H1 (cell line): ENCODE measurements at regions not wholly inside any gene's neighbourhood (a gene's known extent, or its start where the extent isn't known, plus 50 kb on each side); places are given as distances from the start of the nearest gene placed in this dataset.

Experiments used
- CTCF ChIA-PET: fragments of 300-600 bp; sonication (Branson Sonifier 250); formaldehyde crosslinking; loops from one replicate; lab custom pipeline; 2021; ENCODE audit not compliant: partially characterized antibody; lab: Charles Lee
- POLR2A ChIA-PET: fragments of 300-600 bp; sonication (Branson Sonifier 250); formaldehyde crosslinking; loops from one replicate; lab custom pipeline; 2021; ENCODE audit warnings: inconsistent platforms; ENCODE audit not compliant: partially characterized antibody; lab: Charles Lee
- DNase-seq, 2 experiments: peaks; one replicate each; pipeline versions ENCODE4 v3.0.0 to v3.0.0-alpha.2; 2010 to 2022; ENCODE audit warnings: low spot score in 2 of 2, low read depth in 1 of 2, mixed read lengths in 1 of 2
- FAIRE-seq: peaks from 2 replicates; lab custom pipeline; 2011; peaks lifted over from hg19 to GRCh38; lab: Jason Lieb, UNC
- H2AFZ ChIP-seq: 2 replicates; pipeline ENCODE4 v1.8.1; 2012; ENCODE audit warnings: low read length, inconsistent platforms
- H2AK5ac ChIP-seq: 2 replicates; pipeline ENCODE4 v1.6.1; 2013; ENCODE audit warnings: low read depth, low read length
- H2BK120ac ChIP-seq: replicated peaks from 2 replicates; pipeline ENCODE3; 2013; ENCODE audit warnings: low read depth, low read length, inconsistent platforms
- H2BK12ac ChIP-seq: 2 replicates; pipeline ENCODE4 v1.6.1; 2013; ENCODE audit warnings: low read depth, low read length
- H2BK15ac ChIP-seq: 2 replicates; pipeline ENCODE4 v1.6.1; 2013; ENCODE audit warnings: low read length
- H2BK20ac ChIP-seq: 2 replicates; pipeline ENCODE4 v1.6.1; 2013; ENCODE audit warnings: low read length
- H2BK5ac ChIP-seq: 2 replicates; pipeline ENCODE4 v1.6.1; 2013; ENCODE audit warnings: low read depth, low read length
- H3K14ac ChIP-seq: 2 replicates; pipeline ENCODE4 v1.6.1; 2013; ENCODE audit warnings: inconsistent platforms; ENCODE audit not compliant: insufficient read length
- H3K18ac ChIP-seq: 2 replicates; pipeline ENCODE4 v1.6.1; 2013; ENCODE audit warnings: low read length; ENCODE audit errors: extremely low read depth
- H3K23ac ChIP-seq: 2 replicates; pipeline ENCODE4 v1.6.1; 2013; ENCODE audit warnings: inconsistent platforms; ENCODE audit not compliant: insufficient read length
- H3K23me2 ChIP-seq: 2 replicates; pipeline ENCODE4 v1.6.1; 2013; ENCODE audit warnings: low read depth, low read length
- H3K27ac ChIP-seq: 2 replicates; pipeline ENCODE4 v1.6.1; 2011; ENCODE audit warnings: low read depth, low read length, inconsistent platforms
- H3K27me3 ChIP-seq, 4 experiments: replicated peaks in 1 of 4; 1 replicate in 1 of 4; 2 replicates in 3 of 4; pipeline versions ENCODE4 v1.6.1 to v1.8.1; 2011 to 2013; ENCODE audit warnings: low read length in 3 of 4, mild to moderate bottlenecking in 3 of 4, inconsistent platforms in 2 of 4, mixed read lengths in 2 of 4, moderate library complexity in 1 of 4; ENCODE audit not compliant: control insufficient read depth in 3 of 4, insufficient read depth in 3 of 4; ENCODE audit errors: extremely low read depth in 1 of 4
- H3K36me3 ChIP-seq, 4 experiments: 2 replicates each; pipeline versions ENCODE4 v1.6.1 to v1.8.1; 2011 to 2013; ENCODE audit warnings: mild to moderate bottlenecking in 4 of 4, low read length in 3 of 4, moderate library complexity in 2 of 4, control low read depth in 1 of 4, inconsistent platforms in 1 of 4; ENCODE audit not compliant: insufficient read depth in 4 of 4, control insufficient read depth in 2 of 4
- H3K4ac ChIP-seq: replicated peaks from 2 replicates; pipeline ENCODE3; 2013; ENCODE audit warnings: low read length, low read depth, mixed read lengths, inconsistent platforms; ENCODE audit not compliant: insufficient read length
- H3K4me1 ChIP-seq, 4 experiments: replicated peaks in 1 of 4; 1 replicate in 1 of 4; 2 replicates in 3 of 4; pipeline versions ENCODE4 v1.6.1 to v1.8.1; 2011 to 2013; ENCODE audit warnings: low read length in 3 of 4, inconsistent platforms in 2 of 4, mixed read lengths in 1 of 4; ENCODE audit not compliant: insufficient read depth in 4 of 4, control insufficient read depth in 3 of 4
- H3K4me2 ChIP-seq, 2 experiments: 2 replicates each; pipeline versions ENCODE4 v1.6.1 to v1.8.1; 2011 to 2013; ENCODE audit warnings: low read depth in 2 of 2, low read length in 2 of 2, control low read depth in 1 of 2, inconsistent platforms in 1 of 2, mild to moderate bottlenecking in 1 of 2; ENCODE audit not compliant: insufficient read depth in 1 of 2
- H3K4me3 ChIP-seq, 4 experiments: fragments of 200-600, 300-600 bp in 1 of 4; sonication (generic), shearing (Covaris generic), sonication (Bioruptor Twin) in 1 of 4; 2 replicates each; pipeline versions ENCODE4 v1.5.1 to v1.8.1; 2011 to 2016; ENCODE audit warnings: low read length in 4 of 4, low read depth in 3 of 4, control low read depth in 2 of 4, inconsistent platforms in 2 of 4, mild to moderate bottlenecking in 2 of 4, mixed read lengths in 1 of 4, moderate library complexity in 1 of 4; ENCODE audit not compliant: insufficient read depth in 2 of 4; ENCODE audit errors: extremely low read depth in 1 of 4
- H3K56ac ChIP-seq: replicated peaks from 2 replicates; pipeline ENCODE3; 2013; ENCODE audit warnings: low read depth, mild to moderate bottlenecking, mixed read lengths, low read length, inconsistent platforms; ENCODE audit not compliant: insufficient read length
- H3K79me1 ChIP-seq: 2 replicates; pipeline ENCODE4 v1.6.1; 2013; ENCODE audit warnings: low read depth, low read length, control low read depth
- H3K79me2 ChIP-seq, 2 experiments: 2 replicates each; pipeline versions ENCODE4 v1.6.1 to v1.8.1; 2012 to 2013; ENCODE audit warnings: low read length in 2 of 2, mild to moderate bottlenecking in 2 of 2, inconsistent platforms in 1 of 2; ENCODE audit not compliant: insufficient read depth in 2 of 2, control insufficient read depth in 1 of 2
- H3K9ac ChIP-seq, 4 experiments: replicated peaks in 1 of 4; 1 replicate in 1 of 4; 2 replicates in 3 of 4; pipeline versions ENCODE4 v1.6.1 to v1.8.1; 2011 to 2013; ENCODE audit warnings: low read depth in 3 of 4, low read length in 3 of 4, control low read depth in 2 of 4, mild to moderate bottlenecking in 2 of 4, moderate library complexity in 2 of 4, inconsistent platforms in 1 of 4; ENCODE audit errors: extremely low read depth in 1 of 4
- H3K9me3 ChIP-seq, 2 experiments: 2 replicates each; pipeline versions ENCODE4 v1.6.1 to v1.8.1; 2012 to 2013; ENCODE audit warnings: mild to moderate bottlenecking in 2 of 2, moderate library complexity in 2 of 2, control low read depth in 1 of 2, inconsistent platforms in 1 of 2, low read depth in 1 of 2, low read length in 1 of 2, mixed read lengths in 1 of 2; ENCODE audit not compliant: insufficient read depth in 2 of 2
- H4K20me1 ChIP-seq, 2 experiments: replicated peaks in 1 of 2; 2 replicates each; pipeline versions ENCODE3 to v1.8.1; 2011 to 2013; ENCODE audit warnings: inconsistent platforms in 2 of 2, low read length in 2 of 2, mild to moderate bottlenecking in 1 of 2; ENCODE audit not compliant: insufficient read depth in 2 of 2, control insufficient read depth in 1 of 2
- H4K5ac ChIP-seq: 2 replicates; pipeline ENCODE4 v1.6.1; 2013; ENCODE audit warnings: low read length, low read depth, mixed read lengths, inconsistent platforms; ENCODE audit not compliant: insufficient read length
- H4K8ac ChIP-seq: 2 replicates; pipeline ENCODE4 v1.8.0; 2013; ENCODE audit warnings: mild to moderate bottlenecking, moderate library complexity, low read length, inconsistent platforms; ENCODE audit not compliant: insufficient read depth; ENCODE audit errors: extremely low read depth
- H4K91ac ChIP-seq: replicated peaks from 2 replicates; pipeline ENCODE3; 2013; ENCODE audit warnings: low read length, mixed read lengths, inconsistent platforms; ENCODE audit not compliant: insufficient read length
- ASH2L ChIP-seq: fragments of 200-600, 300-600 bp; sonication (generic); IDR thresholded peaks from one replicate; pipeline ENCODE4 v1.7.1; 2017; ENCODE audit warnings: low read length
- BCL11A ChIP-seq, 2 experiments: IDR thresholded peaks; one replicate each; pipeline ENCODE4 v1.6.1; 2011; ENCODE audit warnings: low read depth in 2 of 2, low read length in 2 of 2, mild to moderate bottlenecking in 2 of 2
- CBX8 ChIP-seq: fragments of 300-800, 300-1000 bp; sonication (generic); IDR thresholded peaks from 2 replicates; pipeline ENCODE4 v1.7.1; 2016; ENCODE audit warnings: low read depth, low read length, borderline replicate concordance
- KDM5A ChIP-seq: fragments of 200-600 bp; IDR thresholded peaks from 2 replicates; pipeline ENCODE4 v1.7.1; 2012; ENCODE audit warnings: mild to moderate bottlenecking, low read length, inconsistent platforms, mixed read lengths
- POLR2AphosphoS5 ChIP-seq: IDR thresholded peaks from 2 replicates; pipeline ENCODE4 v1.6.1; 2011; ENCODE audit warnings: low read depth, low read length
- RXRA ChIP-seq: IDR thresholded peaks from 2 replicates; pipeline ENCODE4 v1.6.1; 2011; ENCODE audit warnings: low read depth, mild to moderate bottlenecking, low read length, moderate library complexity; ENCODE audit not compliant: insufficient read depth
- TBP ChIP-seq: IDR thresholded peaks from 2 replicates; pipeline ENCODE4 v1.6.1; 2011; ENCODE audit warnings: low read depth, low read length, improper control_type of control experiment
- TEAD4 ChIP-seq: IDR thresholded peaks from 2 replicates; pipeline ENCODE4 v1.6.1; 2012; ENCODE audit warnings: low read depth, low read length, inconsistent platforms, mixed read lengths
- YY1 ChIP-seq: IDR thresholded peaks from 2 replicates; pipeline ENCODE4 v1.6.1; 2011; ENCODE audit warnings: low read depth, mild to moderate bottlenecking, low read length
- WGBS, 2 experiments: shearing (Covaris generic) in 1 of 2; methylation state at CpG; one replicate each; pipeline versions ENCODE4 v1.1.6 to v1.1.7; 2013 to 2015; ENCODE audit warnings: low lambda C conversion rate in 2 of 2, mixed read lengths in 2 of 2, inconsistent platforms in 1 of 2, low coverage in 1 of 2, missing lambda C conversion rate in 1 of 2; ENCODE audit not compliant: insufficient replicate concordance in 2 of 2, insufficient coverage in 1 of 2, insufficient read length in 1 of 2; ENCODE audit errors: extremely low coverage in 1 of 2, missing lambda C conversion rate in 1 of 2; 5-methylcytosine and 5-hydroxymethylcytosine counted together

- ChIA-PET CTCF (interaction anchor here (0.7 to 3.2 kb wide), 2 partner anchors 12 to 73 kb away, joined by 3 to 8 read pairs; no protein-coding TSS in a partner anchor), POLR2A (no interaction called here)
- Histone ChIP-seq H3K4me1 (no peaks in the 10 kb centered on the region), H3K79me1 (no peaks in the 10 kb centered on the region), H3K18ac (no peak overlapping the region), H3K56ac (no peak overlapping the region), H2BK120ac (no peak overlapping the region), H3K4me3 (no peak overlapping the region), H3K36me3 (no peaks in the 10 kb centered on the region), H2AK5ac (no peak overlapping the region), H3K27ac (no peak overlapping the region), H2BK5ac (no peak overlapping the region), H3K14ac (no peak overlapping the region), H2BK20ac (no peak overlapping the region), H4K91ac (no peak overlapping the region), H2BK12ac (no peak overlapping the region), H3K79me2 (no peaks in the 10 kb centered on the region), H4K20me1 (no peaks in the 10 kb centered on the region), H3K23ac (no peak overlapping the region), H3K27me3 (no peaks in the 10 kb centered on the region), H3K23me2 (no peaks in the 10 kb centered on the region), H3K9me3 (no peaks in the 10 kb centered on the region), H3K9ac (no peak overlapping the region), H2AFZ (no peak overlapping the region), H3K4ac (no peak overlapping the region), H4K5ac (no peak overlapping the region), H4K8ac (no peak overlapping the region), H3K4me2 (no peak overlapping the region), H2BK15ac (no peak overlapping the region)
- TF ChIP-seq BCL11A (IDR thresholded peaks at IDR 0.05; ENCODE audit: low read depth in 2 of 2, low read length in 2 of 2) (no peak), YY1 (no peak), ASH2L (no peak), CBX8 (no peak), TEAD4 (no peak), TBP (no peak), RXRA (no peak), POLR2AphosphoS5 (no peak), KDM5A (no peak)
- FAIRE-seq (no peak), DNase-seq (no peak)
- 83% methylated on average over 4 of the region's 4 CpGs; no CpG with 5 or more reads in 1 of the 2 experiments for WGBS, 2 experiments
Measured at GRCh38 chrX:20606831-20607230, 340.1 kb upstream of the RPS6KA3 start.
